Glomerular visceral epithelial cell (primary cell): ENCODE measurements at regions not wholly inside any gene's neighbourhood (a gene's known extent, or its start where the extent isn't known, plus 50 kb on each side); places are given as distances from the start of the nearest gene placed in this dataset.

ENCODE experiments used
- DNase-seq: peaks from one replicate; pipeline ENCODE4 v3.0.0-alpha.2; 2016; ENCODE audit errors: extremely low spot score

- DNase-seq, result no peak
Measured at GRCh38 chr3:59133311-59133710, 83.5 kb upstream of the CFAP20DC start.

- DNase-seq, result no peak
Measured at GRCh38 chr3:59131016-59131766, 81.4 kb upstream of the CFAP20DC start.

GRCh38 chr3:59128685-59129084, 78.9 kb upstream of the CFAP20DC start:
- DNase-seq, result no peak

- DNase-seq, result peak; percentile 21
Measured at GRCh38 chr3:59127071-59127470, 77.2 kb upstream of the CFAP20DC start.

GRCh38 chr3:59126446-59126845, 76.6 kb upstream of the CFAP20DC start:
- DNase-seq, result no peak

- no peak for DNase-seq
Measured at GRCh38 chr3:59121346-59122144, 71.7 kb upstream of the CFAP20DC start.

GRCh38 chr3:59118928-59119327, 69.1 kb upstream of the CFAP20DC start:
- no peak for DNase-seq

- DNase-seq, result no peak
Measured at GRCh38 chr3:59117396-59117795, 67.6 kb upstream of the CFAP20DC start.

GRCh38 chr3:59116233-59116537, 66.4 kb upstream of the CFAP20DC start:
- DNase-seq, result no peak

- no peak for DNase-seq
Measured at GRCh38 chr3:59115364-59116232, 65.8 kb upstream of the CFAP20DC start.

- DNase-seq, result no peak
Measured at GRCh38 chr3:59107856-59108815, 58.3 kb upstream of the CFAP20DC start.

GRCh38 chr3:59106085-59106648, 56.3 kb upstream of the CFAP20DC start:
- DNase-seq, result no peak

- DNase-seq, result no peak
Measured at GRCh38 chr3:59103552-59103951, 53.7 kb upstream of the CFAP20DC start.

GRCh38 chr3:59101231-59101736, 51.5 kb upstream of the CFAP20DC start:
- DNase-seq, result peak; percentile 1
